ENCODE measurements at regions not wholly inside any gene's neighbourhood (a gene's known extent, or its start where the extent isn't known, plus 50 kb on each side); places are given as distances from the start of the nearest gene placed in this dataset.

DNA sequence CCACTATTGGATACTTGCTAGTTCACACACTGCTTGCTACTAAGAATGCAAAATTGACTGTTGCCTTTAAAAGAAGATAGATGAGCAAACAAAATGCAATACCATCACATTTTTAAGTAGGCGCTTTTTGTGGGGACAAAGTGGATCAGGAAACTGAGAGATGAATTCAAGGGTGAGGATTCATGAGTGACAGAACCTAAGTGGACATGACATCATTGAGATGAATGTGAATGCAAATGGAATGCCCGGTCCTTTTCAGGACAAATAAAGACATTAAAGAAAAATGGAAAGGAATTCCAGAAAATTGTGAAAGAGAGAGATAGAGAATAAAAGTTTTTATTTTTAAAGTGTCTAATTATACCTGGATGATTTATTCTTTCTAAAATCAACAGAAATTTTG, 106.3 kb upstream of the AKR1E2 start:
- TF ChIP-seq POLR2AphosphoS5 (IDR thresholded peaks at IDR 0.05; ENCODE audit: low read depth, low read length) (no peak), SIN3A (IDR thresholded peaks at IDR 0.05; ENCODE audit: borderline replicate concordance, insufficient read depth, low read depth, low read length) (no peak)
- TF ChIP-seq, protein P1, sequence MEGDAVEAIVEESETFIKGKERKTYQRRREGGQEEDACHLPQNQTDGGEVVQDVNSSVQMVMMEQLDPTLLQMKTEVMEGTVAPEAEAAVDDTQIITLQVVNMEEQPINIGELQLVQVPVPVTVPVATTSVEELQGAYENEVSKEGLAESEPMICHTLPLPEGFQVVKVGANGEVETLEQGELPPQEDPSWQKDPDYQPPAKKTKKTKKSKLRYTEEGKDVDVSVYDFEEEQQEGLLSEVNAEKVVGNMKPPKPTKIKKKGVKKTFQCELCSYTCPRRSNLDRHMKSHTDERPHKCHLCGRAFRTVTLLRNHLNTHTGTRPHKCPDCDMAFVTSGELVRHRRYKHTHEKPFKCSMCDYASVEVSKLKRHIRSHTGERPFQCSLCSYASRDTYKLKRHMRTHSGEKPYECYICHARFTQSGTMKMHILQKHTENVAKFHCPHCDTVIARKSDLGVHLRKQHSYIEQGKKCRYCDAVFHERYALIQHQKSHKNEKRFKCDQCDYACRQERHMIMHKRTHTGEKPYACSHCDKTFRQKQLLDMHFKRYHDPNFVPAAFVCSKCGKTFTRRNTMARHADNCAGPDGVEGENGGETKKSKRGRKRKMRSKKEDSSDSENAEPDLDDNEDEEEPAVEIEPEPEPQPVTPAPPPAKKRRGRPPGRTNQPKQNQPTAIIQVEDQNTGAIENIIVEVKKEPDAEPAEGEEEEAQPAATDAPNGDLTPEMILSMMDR (IDR thresholded peaks at IDR 0.05): no peak
- TF ChIP-seq, protein P2, sequence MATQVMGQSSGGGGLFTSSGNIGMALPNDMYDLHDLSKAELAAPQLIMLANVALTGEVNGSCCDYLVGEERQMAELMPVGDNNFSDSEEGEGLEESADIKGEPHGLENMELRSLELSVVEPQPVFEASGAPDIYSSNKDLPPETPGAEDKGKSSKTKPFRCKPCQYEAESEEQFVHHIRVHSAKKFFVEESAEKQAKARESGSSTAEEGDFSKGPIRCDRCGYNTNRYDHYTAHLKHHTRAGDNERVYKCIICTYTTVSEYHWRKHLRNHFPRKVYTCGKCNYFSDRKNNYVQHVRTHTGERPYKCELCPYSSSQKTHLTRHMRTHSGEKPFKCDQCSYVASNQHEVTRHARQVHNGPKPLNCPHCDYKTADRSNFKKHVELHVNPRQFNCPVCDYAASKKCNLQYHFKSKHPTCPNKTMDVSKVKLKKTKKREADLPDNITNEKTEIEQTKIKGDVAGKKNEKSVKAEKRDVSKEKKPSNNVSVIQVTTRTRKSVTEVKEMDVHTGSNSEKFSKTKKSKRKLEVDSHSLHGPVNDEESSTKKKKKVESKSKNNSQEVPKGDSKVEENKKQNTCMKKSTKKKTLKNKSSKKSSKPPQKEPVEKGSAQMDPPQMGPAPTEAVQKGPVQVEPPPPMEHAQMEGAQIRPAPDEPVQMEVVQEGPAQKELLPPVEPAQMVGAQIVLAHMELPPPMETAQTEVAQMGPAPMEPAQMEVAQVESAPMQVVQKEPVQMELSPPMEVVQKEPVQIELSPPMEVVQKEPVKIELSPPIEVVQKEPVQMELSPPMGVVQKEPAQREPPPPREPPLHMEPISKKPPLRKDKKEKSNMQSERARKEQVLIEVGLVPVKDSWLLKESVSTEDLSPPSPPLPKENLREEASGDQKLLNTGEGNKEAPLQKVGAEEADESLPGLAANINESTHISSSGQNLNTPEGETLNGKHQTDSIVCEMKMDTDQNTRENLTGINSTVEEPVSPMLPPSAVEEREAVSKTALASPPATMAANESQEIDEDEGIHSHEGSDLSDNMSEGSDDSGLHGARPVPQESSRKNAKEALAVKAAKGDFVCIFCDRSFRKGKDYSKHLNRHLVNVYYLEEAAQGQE (IDR thresholded peaks at IDR 0.05; ENCODE audit: insufficient read depth in 1 of 2, low read depth in 2 of 2, low read length in 1 of 2): no peak

Data from Panc1 (cell line).